Breast epithelium (tissue), 3 donors: ENCODE measurements at regions not wholly inside any gene's neighbourhood (a gene's known extent, or its start where the extent isn't known, plus 50 kb on each side); places are given as distances from the start of the nearest gene placed in this dataset.

Experiments
- POLR2A ChIP-seq: fragments of 450-650 bp; IDR thresholded peaks from one replicate; pipeline ENCODE4 v1.6.1; 2016; ENCODE audit warnings: antibody characterized with exemption, mild to moderate bottlenecking, moderate library complexity
- POLR2AphosphoS5 ChIP-seq, 3 donors: sonication (generic); formaldehyde crosslinking; IDR thresholded peaks; one replicate each; pipeline ENCODE4 v1.6.1; 2017; ENCODE audit warnings: antibody characterized with exemption in 3 of 3
- TF ChIP-seq, protein P1 (sequence below), 3 donors: fragments of 450-650 bp; IDR thresholded peaks; one replicate each; pipeline ENCODE4 v1.5.1; 2016 to 2017; ENCODE audit warnings: antibody characterized with exemption in 3 of 3, mild to moderate bottlenecking in 3 of 3, moderate library complexity in 3 of 3

DNA sequence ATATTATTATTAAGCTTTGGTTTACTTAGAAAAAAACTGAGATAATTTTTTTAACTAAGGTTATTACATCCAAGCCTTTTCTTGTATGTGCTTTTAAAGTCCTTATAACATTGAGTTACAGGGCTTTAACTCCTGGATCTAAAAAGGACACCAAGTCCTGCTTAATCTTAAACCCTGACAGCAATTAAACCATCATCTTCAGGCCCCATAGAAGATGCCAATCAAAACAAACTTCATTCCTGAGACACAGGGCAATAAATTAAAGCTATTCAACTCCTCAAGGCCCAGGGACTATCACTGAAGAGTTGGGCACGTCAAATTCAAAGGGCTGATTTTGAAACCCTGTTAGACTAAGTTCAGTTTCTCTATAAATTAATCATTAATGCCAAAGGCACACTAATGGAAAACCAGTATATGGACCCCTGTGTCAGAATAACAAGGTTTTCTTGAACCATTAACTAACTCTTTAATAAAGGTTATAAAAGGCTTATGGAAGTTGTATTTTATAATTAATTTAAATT lies 1152.6 kb downstream of the NSUN3 start:
- TF ChIP-seq, protein P1, sequence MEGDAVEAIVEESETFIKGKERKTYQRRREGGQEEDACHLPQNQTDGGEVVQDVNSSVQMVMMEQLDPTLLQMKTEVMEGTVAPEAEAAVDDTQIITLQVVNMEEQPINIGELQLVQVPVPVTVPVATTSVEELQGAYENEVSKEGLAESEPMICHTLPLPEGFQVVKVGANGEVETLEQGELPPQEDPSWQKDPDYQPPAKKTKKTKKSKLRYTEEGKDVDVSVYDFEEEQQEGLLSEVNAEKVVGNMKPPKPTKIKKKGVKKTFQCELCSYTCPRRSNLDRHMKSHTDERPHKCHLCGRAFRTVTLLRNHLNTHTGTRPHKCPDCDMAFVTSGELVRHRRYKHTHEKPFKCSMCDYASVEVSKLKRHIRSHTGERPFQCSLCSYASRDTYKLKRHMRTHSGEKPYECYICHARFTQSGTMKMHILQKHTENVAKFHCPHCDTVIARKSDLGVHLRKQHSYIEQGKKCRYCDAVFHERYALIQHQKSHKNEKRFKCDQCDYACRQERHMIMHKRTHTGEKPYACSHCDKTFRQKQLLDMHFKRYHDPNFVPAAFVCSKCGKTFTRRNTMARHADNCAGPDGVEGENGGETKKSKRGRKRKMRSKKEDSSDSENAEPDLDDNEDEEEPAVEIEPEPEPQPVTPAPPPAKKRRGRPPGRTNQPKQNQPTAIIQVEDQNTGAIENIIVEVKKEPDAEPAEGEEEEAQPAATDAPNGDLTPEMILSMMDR (IDR thresholded peaks at IDR 0.05) = no peak
- no peak for TF ChIP-seq POLR2A
- TF ChIP-seq POLR2AphosphoS5 (IDR thresholded peaks at IDR 0.05) = no peak
